ENCODE measurements at regions not wholly inside any gene's neighbourhood (a gene's known extent, or its start where the extent isn't known, plus 50 kb on each side); places are given as distances from the start of the nearest gene placed in this dataset.

- no peak for TF ChIP-seq CTCF (IDR thresholded peaks at IDR 0.05 in 8 of 11, conservative IDR thresholded peaks at IDR 0.05 in 3 of 11)
- no peak for TF ChIP-seq POLR2AphosphoS5 (IDR thresholded peaks at IDR 0.05)
Observed at GRCh38 chr15:59741274-59741906, 52.3 kb upstream of the BNIP2 start.

Measured in spleen (tissue), 7 donors.